GM21619 (cell line): ENCODE measurements at regions not wholly inside any gene's neighbourhood (a gene's known extent, or its start where the extent isn't known, plus 50 kb on each side); places are given as distances from the start of the nearest gene placed in this dataset.
"Not testable (repeated sequence)": the region's sequence is repeated elsewhere in the genome, so short reads cannot be mapped to it uniquely, and the experiment has no call there.

ENCODE experiments used
- ATAC-seq: cut with Tn5 transposase; IDR thresholded peaks from one replicate; pipeline ENCODE4 v1.9.1; 2021; ENCODE audit not compliant: unreplicated experiment

DNA sequence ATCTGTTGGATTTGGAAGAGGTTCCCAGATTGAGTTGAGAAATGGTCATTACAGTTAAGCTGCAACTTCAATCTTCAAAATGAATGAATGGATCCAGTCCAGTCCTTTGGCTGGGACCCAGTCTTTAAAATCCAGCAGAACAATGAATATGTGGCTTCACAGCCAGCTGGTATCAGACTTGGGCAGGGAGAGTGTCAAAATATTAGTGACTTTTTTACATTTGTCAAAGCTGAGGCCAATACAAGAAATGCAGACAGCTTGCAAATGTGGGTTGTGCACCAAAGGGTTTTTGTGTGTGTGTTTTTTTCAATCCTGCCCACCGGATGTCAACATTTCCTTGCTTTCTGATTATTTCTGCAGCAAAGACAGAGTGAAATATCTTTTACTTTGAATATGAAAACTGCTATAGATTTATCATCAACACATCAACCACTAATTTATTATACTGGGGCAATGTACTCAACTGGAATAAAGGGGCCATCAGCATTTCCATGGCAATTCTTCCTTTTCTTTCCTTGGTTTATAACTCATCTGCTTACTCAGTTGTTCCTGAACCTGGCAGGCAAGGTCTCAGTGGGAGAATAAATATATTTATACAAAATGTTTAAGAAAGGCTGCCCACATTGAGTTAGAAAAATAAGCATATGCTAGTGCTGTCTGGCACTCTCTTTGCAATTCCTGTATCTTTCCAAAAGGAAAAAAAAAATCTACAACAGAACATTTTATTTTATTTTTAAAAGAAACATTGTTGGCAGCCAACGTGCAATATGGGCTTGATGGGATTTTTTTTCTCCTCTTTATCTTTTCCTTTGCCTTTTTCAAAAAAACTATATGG lies 491.6 kb upstream of the C1orf87 start:
- no peak for ATAC-seq

DNA sequence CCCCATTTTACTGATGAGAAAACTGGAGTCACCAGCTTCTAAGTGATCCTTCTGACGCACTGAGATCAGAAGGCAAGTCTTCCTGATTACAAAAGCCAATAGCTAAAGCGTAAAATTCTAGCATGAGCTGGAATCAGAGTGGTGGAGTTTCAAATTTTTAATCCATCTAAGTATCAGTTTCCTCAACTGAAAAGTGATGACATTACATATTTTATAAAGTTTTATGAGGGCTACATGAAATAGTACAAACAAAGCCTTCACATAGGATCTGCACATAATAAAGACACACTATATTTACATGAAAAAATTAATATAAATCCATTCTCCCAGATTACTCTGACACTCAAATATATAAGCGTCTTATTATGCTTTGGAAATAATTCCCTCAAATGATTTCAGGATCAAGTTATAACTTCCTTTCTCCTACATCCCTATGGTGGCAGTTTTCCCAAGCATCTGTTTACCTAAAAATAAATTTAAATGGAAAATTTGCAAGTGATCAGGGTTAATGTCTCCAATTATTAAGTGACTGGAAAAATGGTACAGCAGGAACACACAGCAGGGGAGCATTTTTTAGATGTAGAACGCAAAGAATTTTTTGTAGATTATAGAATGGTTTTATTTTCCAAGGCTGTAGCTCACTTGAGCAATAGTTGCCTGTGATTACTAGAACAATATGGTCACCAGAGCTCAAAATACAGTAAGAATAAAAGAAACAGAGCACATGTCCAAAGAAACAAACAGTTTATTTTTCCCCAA lies 490.4 kb upstream of the C1orf87 start:
- ATAC-seq, result no peak

DNA sequence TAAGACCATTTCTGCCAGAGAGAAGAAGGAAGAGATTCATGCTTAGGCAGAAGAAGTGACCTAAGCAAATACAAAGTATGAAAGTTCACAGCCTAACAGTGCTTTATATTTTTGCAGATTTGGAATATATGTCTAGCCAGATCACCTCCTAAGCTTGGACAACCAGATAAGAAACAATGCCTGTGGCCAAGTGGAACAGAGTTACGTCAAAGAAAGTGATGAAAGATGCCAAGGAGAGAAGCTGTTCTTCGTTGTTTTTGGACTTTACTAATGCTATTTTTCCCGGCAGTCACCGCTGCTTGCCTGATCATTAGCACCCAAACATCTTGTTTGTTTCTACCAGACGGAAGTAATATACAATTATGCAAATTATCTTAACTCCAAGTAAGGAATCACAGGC lies 489.2 kb upstream of the C1orf87 start:
- no peak for ATAC-seq

DNA sequence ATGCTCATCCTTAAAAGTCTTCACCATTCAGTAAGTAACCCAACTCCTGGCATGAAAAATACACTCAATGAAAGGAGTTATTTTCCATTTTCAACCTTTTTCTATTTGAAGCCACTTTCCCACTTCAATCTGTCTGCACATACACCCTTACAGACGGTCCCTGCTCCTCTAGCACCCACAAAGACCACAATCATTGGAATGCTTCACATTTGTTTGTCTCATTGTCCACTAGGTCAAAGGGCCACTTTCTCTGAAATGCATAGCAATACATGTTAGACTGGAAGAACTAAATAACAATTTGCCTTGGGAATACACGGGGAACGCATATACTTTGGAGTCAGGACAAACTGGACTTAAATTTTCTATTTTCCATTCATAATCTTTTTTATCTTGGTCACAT lies 487.1 kb upstream of the C1orf87 start:
- ATAC-seq, result no peak

DNA sequence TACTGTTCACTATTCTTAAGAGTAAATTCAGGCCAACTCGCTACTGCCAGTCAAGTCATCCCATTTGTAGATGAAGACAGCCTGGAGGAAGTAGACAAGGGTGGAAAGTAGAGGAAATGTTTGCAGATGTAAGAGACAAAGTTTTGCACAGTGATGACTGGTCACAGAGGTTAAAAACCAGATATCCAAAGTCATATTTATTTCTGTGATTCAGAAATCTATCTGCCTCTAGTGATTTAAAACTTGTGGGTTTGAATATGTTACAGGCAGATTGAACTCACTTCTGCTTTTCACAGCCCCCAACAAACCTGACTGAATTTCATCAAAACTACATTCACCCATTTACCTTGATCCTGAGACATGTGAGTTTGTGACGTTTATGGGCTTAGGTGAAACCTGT lies 484.7 kb upstream of the C1orf87 start:
- ATAC-seq, result no peak

DNA sequence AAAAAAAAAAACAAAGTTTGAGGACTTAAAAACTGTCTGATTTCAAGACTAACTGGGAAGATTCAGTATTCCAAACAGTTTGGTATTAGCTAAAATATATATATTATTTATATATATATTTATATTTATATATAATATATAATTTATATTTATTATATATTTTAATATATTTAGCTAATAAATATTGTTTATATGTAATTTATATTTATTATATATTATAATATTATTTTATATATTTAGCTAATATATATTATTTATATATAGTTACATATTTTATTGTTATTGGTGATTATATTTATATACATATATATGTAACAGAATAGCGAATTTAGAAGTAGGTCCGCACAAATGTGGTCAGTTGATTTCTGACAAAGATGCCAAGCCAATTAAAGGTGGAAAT lies 480.2 kb upstream of the C1orf87 start:
- no peak for ATAC-seq

DNA sequence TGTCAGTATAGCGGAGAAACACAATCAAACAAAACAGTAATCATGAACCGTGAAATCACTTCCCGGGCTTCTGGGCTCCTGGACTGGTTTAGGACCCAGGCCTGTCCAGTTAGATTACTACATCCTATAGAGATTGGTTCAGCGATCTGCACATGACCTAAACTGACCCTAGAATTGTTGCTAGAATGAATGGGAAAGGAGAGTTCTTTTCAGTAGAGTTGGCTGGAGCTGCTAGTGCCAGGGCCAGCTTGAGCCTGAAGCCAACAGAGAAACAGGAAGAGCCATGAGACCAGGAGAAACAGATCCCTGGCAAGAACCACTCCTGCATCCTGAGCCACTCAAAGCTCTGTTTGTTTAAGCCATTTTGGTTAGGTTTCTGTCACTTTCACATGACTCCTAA lies 474.3 kb upstream of the C1orf87 start:
- no peak for ATAC-seq

DNA sequence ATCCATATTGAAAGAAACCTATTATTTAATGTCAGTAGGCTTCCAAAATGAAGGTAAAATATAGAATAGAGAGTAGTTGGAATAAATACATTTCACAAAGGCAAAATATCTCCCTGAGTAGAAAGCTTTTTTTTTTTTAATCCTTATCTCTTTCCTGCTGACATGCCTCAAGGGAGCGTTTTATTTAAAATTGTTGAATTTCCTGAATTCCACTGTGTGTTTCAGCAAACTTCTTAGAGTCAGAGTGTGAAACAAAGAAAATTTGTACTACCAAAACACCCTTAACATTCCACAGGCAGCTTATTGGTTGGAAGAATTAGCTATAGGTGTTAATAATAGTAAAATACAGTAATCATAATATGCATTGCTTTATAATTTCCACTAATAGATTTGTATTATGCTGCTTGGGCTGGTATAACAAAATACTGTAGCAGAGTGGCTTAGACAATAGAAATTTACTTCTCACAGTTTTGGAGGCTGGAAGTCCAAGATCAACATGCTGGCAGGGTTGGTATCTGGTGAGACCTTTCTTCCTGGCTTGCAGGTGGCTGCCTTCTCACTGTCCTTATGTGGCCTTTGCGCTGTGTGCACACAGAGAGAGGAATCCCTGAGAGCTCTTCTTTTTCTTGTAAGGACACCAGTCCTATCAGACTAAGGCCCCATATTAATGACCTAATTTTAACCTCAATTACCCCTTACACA lies 468.4 kb upstream of the C1orf87 start:
- ATAC-seq, result no peak

DNA sequence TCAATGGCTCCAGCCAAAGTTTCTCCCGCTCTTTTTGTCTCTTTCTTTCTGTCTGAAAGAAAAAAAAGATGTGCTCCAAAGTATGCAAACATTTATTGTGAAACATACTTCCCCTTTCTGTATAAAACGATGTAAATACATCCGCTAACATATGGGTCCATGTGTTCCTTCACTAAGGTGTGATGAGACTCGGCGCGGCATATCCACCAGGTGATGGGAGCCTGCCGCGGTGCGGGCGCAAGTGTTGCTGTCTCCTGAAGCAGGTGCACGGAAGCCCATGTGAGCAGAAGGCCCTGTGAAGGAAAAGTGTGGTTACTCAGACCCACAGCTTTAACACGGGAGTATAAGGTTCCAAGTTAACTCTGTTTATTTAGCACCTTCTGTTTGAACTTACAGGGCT lies 466.6 kb upstream of the C1orf87 start:
- no peak for ATAC-seq

DNA sequence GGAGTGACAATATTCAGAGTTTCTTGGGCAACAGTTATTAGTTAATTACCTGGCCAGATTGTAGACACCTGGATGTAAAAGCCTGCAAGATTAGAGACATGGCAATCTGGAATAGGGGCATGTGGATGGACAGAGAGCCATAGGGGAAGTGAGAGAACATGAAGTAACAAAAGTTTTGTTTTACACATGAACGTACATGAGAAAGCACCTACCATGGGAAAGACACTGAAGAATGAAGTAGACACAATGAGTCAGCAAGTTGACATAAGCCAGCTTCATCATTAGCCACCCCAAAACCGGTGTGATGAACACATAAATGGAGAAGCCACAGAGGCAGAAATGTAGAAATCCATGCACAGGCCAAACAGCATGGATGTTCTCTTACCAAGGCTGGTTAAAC lies 462.1 kb upstream of the C1orf87 start:
- ATAC-seq, result no peak

DNA sequence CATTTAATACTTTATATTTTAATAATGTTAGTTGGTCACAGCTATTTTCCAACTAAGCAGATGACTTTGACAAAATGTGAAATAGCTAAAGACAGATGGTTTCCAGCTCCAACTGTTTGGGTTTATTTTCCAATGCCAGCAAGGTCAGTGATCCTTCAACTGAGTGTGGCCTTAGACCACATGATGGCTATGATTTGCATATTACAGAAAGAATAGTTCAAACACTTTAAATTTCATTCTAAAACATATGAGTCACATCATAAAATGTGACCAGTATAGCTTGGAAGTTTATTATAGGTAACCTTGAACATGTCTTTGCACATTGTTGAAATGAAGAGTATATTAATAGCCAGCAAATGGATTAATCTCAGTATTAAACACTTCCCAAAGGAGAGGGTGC lies 454.0 kb upstream of the C1orf87 start:
- ATAC-seq, result no peak

DNA sequence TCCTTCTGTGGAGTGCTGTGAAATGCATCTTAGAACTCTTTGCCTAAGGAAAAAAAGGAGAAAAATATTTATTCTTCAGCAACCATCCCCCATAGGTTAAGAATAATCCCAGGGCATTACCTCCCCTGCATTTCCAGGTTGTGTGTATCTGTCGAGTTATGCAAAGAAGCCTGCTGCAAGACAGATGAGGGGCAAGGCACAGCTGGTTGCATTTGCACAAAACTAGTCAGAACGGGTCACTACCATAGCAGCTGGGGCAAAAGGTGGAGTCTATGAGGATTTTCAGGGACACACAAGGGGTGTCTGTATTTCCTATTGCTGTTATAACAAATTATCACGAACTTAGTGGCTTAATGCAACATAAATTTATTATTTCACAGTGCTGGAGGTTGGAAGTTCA lies 443.4 kb upstream of the C1orf87 start:
- no peak for ATAC-seq

DNA sequence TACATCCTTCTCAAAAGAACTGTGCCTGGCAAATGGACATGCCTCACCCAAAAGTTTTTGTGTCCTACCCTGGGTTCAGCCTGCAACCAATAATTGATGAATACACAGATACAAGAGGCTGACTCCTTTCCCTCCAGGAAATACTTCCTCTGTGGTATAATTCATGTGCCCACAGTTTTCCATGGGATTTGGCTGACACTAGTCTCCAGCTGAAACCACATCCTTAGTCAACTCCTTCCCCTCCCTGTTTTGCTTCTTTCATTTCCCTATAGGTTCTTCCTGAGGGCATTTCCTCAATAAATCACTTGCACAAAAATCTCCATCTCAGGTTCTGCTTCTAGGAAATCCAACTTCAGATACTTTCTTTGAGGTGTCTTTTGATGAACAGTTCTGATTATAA lies 436.6 kb upstream of the C1orf87 start:
- no peak for ATAC-seq

DNA sequence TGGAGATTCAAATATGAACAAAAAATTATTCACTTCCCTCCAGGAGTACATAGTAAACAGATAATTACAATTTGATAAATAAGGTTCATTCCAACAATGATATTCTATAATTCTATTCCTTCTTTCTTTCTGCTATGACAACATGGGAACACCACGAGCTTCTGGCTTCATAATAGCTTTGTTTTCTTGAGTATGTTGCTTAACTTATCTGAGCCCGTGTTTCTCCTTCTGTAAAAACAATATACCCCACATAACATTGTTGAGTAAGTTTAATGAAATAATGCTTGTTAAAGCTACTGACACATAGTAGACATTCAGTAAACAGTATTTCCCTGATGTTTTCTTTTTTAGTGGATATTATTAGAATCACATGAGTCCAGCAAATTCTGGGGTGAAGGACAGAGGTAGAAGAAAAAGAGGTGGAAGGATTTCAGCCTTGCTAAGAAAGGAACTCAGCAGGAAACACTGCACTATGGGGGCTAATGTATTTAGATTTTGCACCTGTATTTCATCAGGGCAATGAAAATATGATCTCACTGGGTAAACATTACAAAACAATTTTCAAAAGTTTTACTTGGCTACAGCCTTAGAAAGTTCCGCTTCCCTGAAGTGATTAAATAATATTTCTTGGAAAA lies 430.8 kb upstream of the C1orf87 start:
- ATAC-seq, result no peak

DNA sequence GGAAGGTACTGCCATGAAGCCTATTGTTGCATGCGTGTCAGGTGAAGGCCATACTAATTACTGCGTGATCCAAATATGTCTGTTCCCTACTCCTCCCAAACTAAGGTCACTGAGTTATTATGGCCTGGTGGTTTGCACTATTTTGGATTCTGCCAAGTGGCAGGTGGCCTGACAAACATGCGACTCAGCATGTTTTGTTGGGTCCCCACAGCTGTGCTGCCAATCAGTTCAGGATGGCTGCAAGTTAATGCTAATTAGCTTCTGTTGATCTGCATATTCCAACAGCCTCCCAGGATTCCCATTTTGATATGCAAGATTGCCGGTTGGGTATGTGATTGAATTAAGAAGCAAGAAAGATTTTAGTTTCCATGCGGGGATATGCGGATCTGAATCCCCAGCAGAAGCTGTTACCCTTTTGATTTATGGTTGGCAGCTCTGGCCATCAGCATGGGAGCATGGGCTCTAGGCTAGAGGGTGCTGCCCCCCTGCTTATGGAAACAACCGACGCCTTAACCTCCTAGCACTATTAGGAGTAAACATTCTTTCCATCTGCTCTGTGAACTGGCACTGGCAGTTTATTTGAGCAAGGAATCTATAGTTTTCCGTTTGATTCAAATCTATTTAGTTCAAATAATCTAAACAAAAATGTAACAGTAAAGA lies 429.8 kb upstream of the C1orf87 start:
- ATAC-seq, result no peak

DNA sequence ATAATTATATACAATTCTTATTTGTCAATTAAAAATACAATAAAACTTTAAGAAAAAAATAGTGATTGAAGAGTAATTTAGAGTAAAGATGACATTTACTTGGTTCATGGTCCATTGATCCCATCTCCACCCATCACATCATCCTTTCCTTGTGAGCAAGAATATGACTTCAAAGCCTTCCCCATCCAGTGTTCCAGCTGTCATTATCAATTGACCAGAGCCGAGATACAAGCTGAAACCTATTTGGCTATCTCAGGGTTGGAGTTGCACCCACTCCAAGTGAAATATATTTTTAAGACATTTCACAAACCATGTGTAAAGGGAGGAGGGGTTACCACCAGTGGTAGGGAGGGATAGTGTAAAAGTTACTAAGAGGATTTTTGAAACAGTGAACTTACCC lies 428.9 kb upstream of the C1orf87 start:
- no peak for ATAC-seq

DNA sequence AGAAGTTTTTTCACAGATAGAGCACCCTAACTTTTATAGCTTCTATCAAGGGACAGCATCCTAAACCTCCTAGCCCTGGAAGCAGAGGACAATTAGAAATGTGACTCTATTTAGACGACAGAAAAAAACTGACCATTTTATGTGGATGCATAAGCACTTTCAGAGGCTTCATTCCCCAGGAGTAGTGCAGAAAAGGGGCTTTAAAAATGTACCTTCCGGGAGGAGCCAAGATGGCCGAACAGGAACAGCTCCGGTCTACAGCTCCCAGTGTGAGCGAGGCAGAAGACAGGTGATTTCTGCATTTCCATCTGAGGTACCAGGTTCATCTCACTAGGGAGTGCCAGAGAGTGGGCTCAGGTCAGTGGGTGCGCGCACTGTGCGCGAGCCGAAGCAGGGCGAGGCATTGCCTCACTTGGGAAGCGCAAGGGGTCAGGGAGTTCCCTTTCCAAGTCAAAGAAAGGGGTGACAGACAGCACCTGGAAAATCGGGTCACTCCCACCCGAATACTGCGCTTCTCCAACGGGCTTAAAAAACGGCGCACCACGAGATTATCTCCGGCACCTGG lies 416.4 kb upstream of the C1orf87 start:
- not testable (repeated sequence) for ATAC-seq

DNA sequence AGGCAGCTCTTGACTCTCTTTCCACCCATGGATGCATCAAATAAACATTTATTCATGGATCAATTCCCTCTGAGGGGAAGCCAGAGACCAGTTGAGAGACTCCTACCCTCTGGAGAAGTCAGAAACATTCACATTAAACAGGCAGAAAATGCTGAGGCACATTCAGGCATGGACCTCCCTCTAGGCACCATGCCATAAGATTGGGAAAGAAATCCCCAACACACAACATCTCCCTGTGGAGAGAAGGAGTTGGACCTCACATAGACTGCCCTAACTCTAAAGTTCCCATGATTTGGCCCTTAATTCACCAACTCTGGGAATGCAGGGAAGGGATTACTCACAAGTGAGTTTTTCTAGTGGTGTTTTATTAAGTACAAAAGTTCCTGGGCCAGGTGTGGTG lies 415.3 kb upstream of the C1orf87 start:
- no peak for ATAC-seq

DNA sequence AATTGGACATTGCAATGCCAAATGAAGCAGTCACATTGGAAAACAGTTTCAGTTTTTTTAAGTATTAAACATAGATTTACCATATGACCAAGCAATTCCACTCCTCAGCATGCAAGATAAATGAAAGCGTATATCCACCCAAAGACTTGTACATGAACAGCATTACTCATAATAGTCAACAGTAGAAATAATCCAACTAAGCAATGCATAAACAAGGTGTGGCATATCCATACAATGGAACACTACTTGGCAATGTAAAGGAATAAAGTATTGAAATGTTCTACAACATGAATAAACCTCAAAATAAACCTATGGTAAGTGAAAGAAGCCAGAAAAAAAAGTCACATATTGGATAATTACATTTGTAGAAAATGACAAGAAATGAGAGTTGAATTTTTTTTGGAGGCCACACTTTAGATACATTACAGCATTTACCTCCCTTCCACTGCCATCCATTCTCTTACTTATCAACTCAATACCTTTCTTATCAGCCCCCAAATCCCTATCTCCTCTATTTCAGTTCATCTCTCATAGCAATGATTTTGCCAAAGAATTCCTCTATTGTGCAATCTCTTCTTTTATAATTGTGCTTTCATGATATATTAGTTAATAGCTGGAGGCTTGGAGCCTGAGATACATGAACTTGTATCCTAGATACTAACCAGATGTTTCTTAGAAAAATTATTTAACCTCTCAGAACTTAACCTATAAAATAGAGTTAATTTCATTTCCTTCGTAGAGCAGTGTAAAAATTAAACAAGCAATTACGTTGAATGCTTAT lies 414.2 kb upstream of the C1orf87 start:
- ATAC-seq, result no peak

DNA sequence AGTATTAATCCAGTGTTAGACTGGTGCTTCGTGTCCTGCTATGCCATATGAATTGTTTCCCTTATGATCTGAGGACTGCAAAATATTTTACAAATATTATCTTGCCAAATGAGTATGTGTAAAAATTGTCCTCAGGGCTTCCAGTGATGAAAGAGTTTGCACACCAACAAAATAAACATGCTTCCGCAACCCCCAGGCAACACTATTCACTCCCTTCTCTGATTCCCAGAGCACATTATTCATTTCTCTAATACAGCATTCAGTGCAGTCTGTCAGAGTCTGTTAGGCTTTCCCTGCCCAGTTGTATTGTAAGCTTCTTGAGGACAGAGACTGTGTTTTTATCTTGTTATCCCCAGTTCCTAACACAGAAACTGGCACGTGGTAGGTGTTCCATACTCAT lies 409.9 kb upstream of the C1orf87 start:
- no peak for ATAC-seq
